ENCODE measurements at regions not wholly inside any gene's neighbourhood (a gene's known extent, or its start where the extent isn't known, plus 50 kb on each side); places are given as distances from the start of the nearest gene placed in this dataset.
A peak's percentile ranks its signal among the peaks of the same experiment; 100 is the strongest.

- 91 to 98% methylated on average over 3 to 4 of the region's 5 CpGs for WGBS, 2 experiments (ENCODE audit: insufficient coverage in 2 of 2)
- Histone ChIP-seq H3K4me1 (ENCODE audit: control insufficient read depth, insufficient read depth, low read length, poor library complexity, severe bottlenecking) (no peaks in the 10 kb centered on the region), H3K36me3 (ENCODE audit: control insufficient read depth, insufficient read depth, low read length) (no peaks in the 10 kb centered on the region), H3K9me3 (ENCODE audit: control insufficient read depth, low read length) (no peaks in the 10 kb centered on the region), H3K27ac (ENCODE audit: low read depth, low read length, severe bottlenecking) (no peak overlapping the region), H3K4me3 (ENCODE audit: extremely low read depth, insufficient read depth, low read length, poor library complexity, severe bottlenecking) (no peak overlapping the region)
These were observed 469.3 kb downstream of the TOX3 start for GRCh38 chr16:52077607-52078006.

- no peaks in the 10 kb centered on the region for H3K36me3 ChIP-seq (ENCODE audit: control insufficient read depth, insufficient read depth, low read length)
- H3K9me3 ChIP-seq (ENCODE audit: control insufficient read depth, low read length), result no peaks in the 10 kb centered on the region
- no peaks in the 10 kb centered on the region for H3K4me1 ChIP-seq (ENCODE audit: control insufficient read depth, insufficient read depth, low read length, poor library complexity, severe bottlenecking)
- H3K27ac ChIP-seq (ENCODE audit: low read depth, low read length, severe bottlenecking), result no peak overlapping the region
- H3K4me3 ChIP-seq (ENCODE audit: extremely low read depth, insufficient read depth, low read length, poor library complexity, severe bottlenecking), result no peak overlapping the region
- no CpG with 5 or more reads among the region's 3 CpGs for WGBS, 2 experiments (ENCODE audit: insufficient coverage in 2 of 2)
These were observed 470.1 kb downstream of the TOX3 start for GRCh38 chr16:52076801-52077201.

- Histone ChIP-seq H3K9me3 (ENCODE audit: control insufficient read depth, low read length) (no peaks in the 10 kb centered on the region), H3K27ac (ENCODE audit: low read depth, low read length, severe bottlenecking) (no peak overlapping the region), H3K36me3 (ENCODE audit: control insufficient read depth, insufficient read depth, low read length) (no peaks in the 10 kb centered on the region), H3K4me3 (ENCODE audit: extremely low read depth, insufficient read depth, low read length, poor library complexity, severe bottlenecking) (no peak overlapping the region), H3K4me1 (ENCODE audit: control insufficient read depth, insufficient read depth, low read length, poor library complexity, severe bottlenecking) (no peaks in the 10 kb centered on the region)
- 92 to 94% methylated on average over 3 to 6 of the region's 6 CpGs for WGBS, 2 experiments (ENCODE audit: insufficient coverage in 2 of 2)
These were observed 470.6 kb downstream of the TOX3 start for GRCh38 chr16:52076332-52076731.

GRCh38 chr16:52074133-52074532, 472.8 kb downstream of the TOX3 start:
- Histone ChIP-seq H3K4me3 (ENCODE audit: extremely low read depth, insufficient read depth, low read length, poor library complexity, severe bottlenecking) (no peak overlapping the region), H3K9me3 (ENCODE audit: control insufficient read depth, low read length) (no peaks in the 10 kb centered on the region), H3K4me1 (ENCODE audit: control insufficient read depth, insufficient read depth, low read length, poor library complexity, severe bottlenecking) (no peaks in the 10 kb centered on the region), H3K27ac (ENCODE audit: low read depth, low read length, severe bottlenecking) (no peak overlapping the region), H3K36me3 (ENCODE audit: control insufficient read depth, insufficient read depth, low read length) (no peaks in the 10 kb centered on the region)
- WGBS, 2 experiments (ENCODE audit: insufficient coverage in 2 of 2), result 100% methylated on average over 1 of the region's 3 CpGs; no CpG with 5 or more reads in 1 of the 2 experiments

GRCh38 chr16:52073024-52073423, 473.9 kb downstream of the TOX3 start:
- no peak overlapping the region for H3K4me3 ChIP-seq (ENCODE audit: extremely low read depth, insufficient read depth, low read length, poor library complexity, severe bottlenecking)
- no peaks in the 10 kb centered on the region for H3K4me1 ChIP-seq (ENCODE audit: control insufficient read depth, insufficient read depth, low read length, poor library complexity, severe bottlenecking)
- no peak overlapping the region for H3K27ac ChIP-seq (ENCODE audit: low read depth, low read length, severe bottlenecking)
- no peaks in the 10 kb centered on the region for H3K9me3 ChIP-seq (ENCODE audit: control insufficient read depth, low read length)
- 80% methylated on average over 1 of the region's 3 CpGs; no CpG with 5 or more reads in 1 of the 2 experiments for WGBS, 2 experiments (ENCODE audit: insufficient coverage in 2 of 2)
- no peaks in the 10 kb centered on the region for H3K36me3 ChIP-seq (ENCODE audit: control insufficient read depth, insufficient read depth, low read length)

- WGBS, 2 experiments (ENCODE audit: insufficient coverage in 2 of 2), result 63 to 90% methylated on average over 1 to 2 of the region's 4 CpGs
- H3K4me1 ChIP-seq (ENCODE audit: control insufficient read depth, insufficient read depth, low read length, poor library complexity, severe bottlenecking), result no peaks in the 10 kb centered on the region
- no peak overlapping the region for H3K27ac ChIP-seq (ENCODE audit: low read depth, low read length, severe bottlenecking)
- H3K9me3 ChIP-seq (ENCODE audit: control insufficient read depth, low read length), result no peaks in the 10 kb centered on the region
- no peaks in the 10 kb centered on the region for H3K36me3 ChIP-seq (ENCODE audit: control insufficient read depth, insufficient read depth, low read length)
- no peak overlapping the region for H3K4me3 ChIP-seq (ENCODE audit: extremely low read depth, insufficient read depth, low read length, poor library complexity, severe bottlenecking)
These were observed 475.8 kb downstream of the TOX3 start for GRCh38 chr16:52071101-52071500.

- WGBS, 2 experiments (ENCODE audit: insufficient coverage in 2 of 2), result no CpG with 5 or more reads among the region's 2 CpGs
- no peak overlapping the region for H3K4me3 ChIP-seq (ENCODE audit: extremely low read depth, insufficient read depth, low read length, poor library complexity, severe bottlenecking)
- H3K4me1 ChIP-seq (ENCODE audit: control insufficient read depth, insufficient read depth, low read length, poor library complexity, severe bottlenecking), result no peaks in the 10 kb centered on the region
- no peaks in the 10 kb centered on the region for H3K9me3 ChIP-seq (ENCODE audit: control insufficient read depth, low read length)
- no peaks in the 10 kb centered on the region for H3K36me3 ChIP-seq (ENCODE audit: control insufficient read depth, insufficient read depth, low read length)
- no peak overlapping the region for H3K27ac ChIP-seq (ENCODE audit: low read depth, low read length, severe bottlenecking)
These were observed 476.4 kb downstream of the TOX3 start for GRCh38 chr16:52070341-52071057.

- H3K27ac ChIP-seq (ENCODE audit: low read depth, low read length, severe bottlenecking), result no peak overlapping the region
- WGBS, 2 experiments (ENCODE audit: insufficient coverage in 2 of 2), result 20 to 25% methylated on average over 1 to 3 of the region's 3 CpGs
- H3K4me3 ChIP-seq (ENCODE audit: extremely low read depth, insufficient read depth, low read length, poor library complexity, severe bottlenecking), result no peak overlapping the region
- no peaks in the 10 kb centered on the region for H3K4me1 ChIP-seq (ENCODE audit: control insufficient read depth, insufficient read depth, low read length, poor library complexity, severe bottlenecking)
- no peaks in the 10 kb centered on the region for H3K9me3 ChIP-seq (ENCODE audit: control insufficient read depth, low read length)
- H3K36me3 ChIP-seq (ENCODE audit: control insufficient read depth, insufficient read depth, low read length), result no peaks in the 10 kb centered on the region
These were observed 477.1 kb downstream of the TOX3 start for GRCh38 chr16:52069866-52070265.

- no peaks in the 10 kb centered on the region for H3K36me3 ChIP-seq (ENCODE audit: control insufficient read depth, insufficient read depth, low read length)
These were observed 478.4 kb downstream of the TOX3 start for GRCh38 chr16:52068447-52069074.

GRCh38 chr16:52066962-52067361, 480.0 kb downstream of the TOX3 start:
- Histone ChIP-seq H3K4me1 (ENCODE audit: control insufficient read depth, insufficient read depth, low read length, poor library complexity, severe bottlenecking) (no peaks in the 10 kb centered on the region), H3K27ac (ENCODE audit: low read depth, low read length, severe bottlenecking) (peak overlapping the region; percentile 39), H3K9me3 (ENCODE audit: control insufficient read depth, low read length) (no peaks in the 10 kb centered on the region), H3K36me3 (ENCODE audit: control insufficient read depth, insufficient read depth, low read length) (no peaks in the 10 kb centered on the region), H3K4me3 (ENCODE audit: extremely low read depth, insufficient read depth, low read length, poor library complexity, severe bottlenecking) (no peak overlapping the region)
- 100% methylated on average over 1 of the region's 2 CpGs; no CpG with 5 or more reads in 1 of the 2 experiments for WGBS, 2 experiments (ENCODE audit: insufficient coverage in 2 of 2)

More at GRCh38 chr16:52068447-52069074, 478.4 kb downstream of the TOX3 start:
- H3K4me1 ChIP-seq (ENCODE audit: control insufficient read depth, insufficient read depth, low read length, poor library complexity, severe bottlenecking), result no peaks in the 10 kb centered on the region
- H3K9me3 ChIP-seq (ENCODE audit: control insufficient read depth, low read length), result no peaks in the 10 kb centered on the region
- H3K4me3 ChIP-seq (ENCODE audit: extremely low read depth, insufficient read depth, low read length, poor library complexity, severe bottlenecking), result no peak overlapping the region
- no peak overlapping the region for H3K27ac ChIP-seq (ENCODE audit: low read depth, low read length, severe bottlenecking)
- 58 to 77% methylated on average over 5 of the region's 8 CpGs for WGBS, 2 experiments (ENCODE audit: insufficient coverage in 2 of 2)

- WGBS, 2 experiments (ENCODE audit: insufficient coverage in 2 of 2), result no CpG with 5 or more reads among the region's 1 CpG
- no peaks in the 10 kb centered on the region for H3K4me1 ChIP-seq (ENCODE audit: control insufficient read depth, insufficient read depth, low read length, poor library complexity, severe bottlenecking)
These were observed 490.7 kb downstream of the TOX3 start for GRCh38 chr16:52056259-52056658.

More at GRCh38 chr16:52056259-52056658, 490.7 kb downstream of the TOX3 start:
- Histone ChIP-seq H3K27ac (ENCODE audit: low read depth, low read length, severe bottlenecking) (no peak overlapping the region), H3K9me3 (ENCODE audit: control insufficient read depth, low read length) (no peaks in the 10 kb centered on the region), H3K4me3 (ENCODE audit: extremely low read depth, insufficient read depth, low read length, poor library complexity, severe bottlenecking) (no peak overlapping the region), H3K36me3 (ENCODE audit: control insufficient read depth, insufficient read depth, low read length) (no peaks in the 10 kb centered on the region)

Measured in mesodermal cell (in vitro differentiated cells).